Stimulated activated CD8-positive, alpha-beta memory T cell treated with anti-CD3 and anti-CD28 coated beads, Interleukin-7, amount 100 ng/mL, for 48 hours (primary cell): ENCODE measurements at regions not wholly inside any gene's neighbourhood (a gene's known extent, or its start where the extent isn't known, plus 50 kb on each side); places are given as distances from the start of the nearest gene placed in this dataset.
"Not testable (repeated sequence)": the region's sequence is repeated elsewhere in the genome, so short reads cannot be mapped to it uniquely, and the experiment has no call there.

Experiments used
- DNase-seq, 2 donors: peaks; one replicate each; pipeline ENCODE4 v3.0.0-alpha.2; 2020; ENCODE audit warnings: low read depth in 1 of 2; ENCODE audit errors: extremely low read depth in 1 of 2

DNA sequence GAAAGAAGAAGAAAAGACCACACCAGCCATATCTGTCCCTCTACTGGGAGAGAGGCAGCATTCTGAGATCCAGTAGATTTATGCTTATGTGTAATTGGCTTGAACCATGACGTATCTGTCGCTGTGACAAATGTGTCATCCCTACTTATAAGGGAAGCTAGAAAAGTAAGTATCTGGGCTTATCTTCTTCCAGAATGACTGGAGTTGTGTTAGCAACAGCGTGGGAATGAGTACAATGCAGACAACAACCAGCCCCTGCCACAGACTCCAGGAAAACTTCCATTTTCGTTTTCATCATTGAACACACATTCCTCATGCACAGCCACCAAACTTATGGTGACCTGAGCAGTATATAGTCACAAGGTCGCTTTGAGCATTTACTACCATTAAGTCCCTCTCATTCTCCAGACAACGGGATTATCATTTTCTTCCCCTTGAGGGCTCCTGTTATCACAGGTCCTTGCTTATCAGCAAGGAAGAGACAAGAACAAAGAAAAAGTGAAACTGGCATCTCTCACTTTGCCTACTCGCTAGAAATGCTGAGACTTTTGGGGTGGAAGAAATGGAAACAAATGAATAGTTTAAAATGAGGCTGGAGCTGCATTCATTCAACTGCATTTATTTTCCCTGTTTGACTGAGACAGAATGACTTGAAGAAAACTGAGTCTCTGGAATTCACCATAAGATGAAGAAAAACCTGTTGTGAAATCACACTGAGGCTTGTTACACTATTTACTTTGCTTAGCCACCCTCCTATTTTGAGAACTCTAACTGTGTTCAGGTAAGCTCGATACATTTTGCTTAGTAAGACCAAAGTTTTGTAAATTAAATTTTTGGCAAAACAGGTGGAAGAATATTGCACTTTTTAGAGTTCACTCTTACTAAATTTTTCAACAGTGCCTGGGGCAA is 149.3 kb upstream of the FOXQ1 start:
- no peak for DNase-seq

DNA sequence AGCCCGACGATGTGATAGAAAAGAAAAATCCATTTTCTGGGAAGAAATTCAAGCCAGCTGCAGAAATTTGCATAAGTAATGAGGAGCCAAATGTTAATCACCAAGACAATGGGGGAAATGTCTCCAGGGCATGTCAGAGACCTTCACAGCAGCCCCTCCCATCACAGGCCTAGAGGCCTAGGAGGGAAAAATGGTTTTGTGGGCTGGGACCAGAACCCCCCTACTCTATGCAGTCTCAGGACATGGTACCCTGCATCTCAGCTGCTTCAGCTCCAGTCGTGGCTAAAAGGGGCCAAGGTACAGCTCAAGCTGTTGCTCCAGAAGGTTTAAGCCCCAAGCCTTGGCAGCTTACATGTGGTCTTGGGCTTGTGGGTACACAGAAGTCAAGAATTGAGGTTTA is 155.5 kb upstream of the FOXQ1 start:
- not testable (repeated sequence) for DNase-seq

DNA sequence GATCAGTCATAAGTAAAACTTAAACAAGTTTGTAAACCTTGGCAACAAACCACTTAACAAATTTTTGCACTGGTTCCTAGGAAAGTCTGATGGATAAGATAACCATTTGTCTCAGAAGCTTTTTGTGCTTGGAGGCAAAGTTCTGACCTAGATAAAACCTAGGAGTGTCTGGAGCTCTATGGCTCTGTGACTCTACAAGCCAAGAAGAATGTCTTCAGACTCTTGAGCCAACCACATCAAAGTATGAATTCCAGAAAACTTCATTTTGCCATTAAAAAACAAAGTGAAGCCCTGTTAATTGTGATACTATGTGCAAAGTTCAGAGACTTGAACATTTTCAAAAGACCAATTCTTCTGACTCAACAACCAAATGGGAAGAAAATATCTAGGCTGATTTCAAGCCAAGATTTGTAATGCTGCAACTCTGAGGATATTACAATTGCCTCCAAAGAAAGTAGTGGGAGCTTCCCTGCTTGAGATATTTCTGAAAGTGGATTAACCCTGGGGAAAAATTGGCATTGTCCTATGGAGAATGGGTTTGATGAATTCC is 158.1 kb upstream of the FOXQ1 start:
- DNase-seq: no peak

DNA sequence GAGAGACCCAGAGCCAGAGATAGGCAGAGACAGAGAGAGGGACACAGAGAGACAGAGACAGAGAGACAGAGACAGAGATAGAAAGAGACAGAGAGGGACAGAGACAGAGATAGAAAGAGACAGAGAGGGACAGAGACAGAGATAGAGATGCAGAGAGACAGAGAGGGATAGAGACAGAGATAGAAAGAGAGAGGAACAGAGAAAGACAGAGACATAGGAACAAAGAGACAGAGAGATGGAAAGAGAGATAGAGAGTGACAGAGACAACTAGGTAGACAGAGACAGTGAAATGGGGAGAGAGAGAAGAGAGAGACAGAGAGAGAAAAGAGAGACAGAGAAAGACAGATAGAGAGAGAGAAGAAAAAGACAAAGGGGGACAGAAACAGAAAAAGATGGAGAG is 165.4 kb upstream of the FOXQ1 start:
- DNase-seq: no peak

DNA sequence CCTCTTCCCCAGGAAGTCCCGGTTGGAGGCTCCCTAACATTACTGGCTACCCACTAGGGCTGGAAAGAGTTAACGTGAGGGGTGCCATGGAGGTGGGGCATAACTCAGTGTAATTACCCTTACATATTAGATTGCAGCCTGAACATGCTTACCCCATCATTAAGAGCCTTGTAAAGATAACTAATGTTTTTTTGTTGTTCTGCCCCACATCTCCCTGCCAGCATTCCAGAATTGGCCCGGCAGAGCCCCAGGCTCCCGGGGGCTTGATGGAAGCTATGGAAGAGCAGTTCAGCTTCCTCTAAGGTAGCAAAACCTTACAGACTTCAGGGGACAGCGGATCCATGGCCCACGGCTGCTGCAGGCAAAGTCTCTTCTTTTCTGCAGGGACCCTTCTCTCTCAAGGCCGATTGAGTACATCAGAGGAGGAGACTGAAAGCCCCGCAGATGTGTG is 166.1 kb upstream of the FOXQ1 start:
- no peak for DNase-seq

DNA sequence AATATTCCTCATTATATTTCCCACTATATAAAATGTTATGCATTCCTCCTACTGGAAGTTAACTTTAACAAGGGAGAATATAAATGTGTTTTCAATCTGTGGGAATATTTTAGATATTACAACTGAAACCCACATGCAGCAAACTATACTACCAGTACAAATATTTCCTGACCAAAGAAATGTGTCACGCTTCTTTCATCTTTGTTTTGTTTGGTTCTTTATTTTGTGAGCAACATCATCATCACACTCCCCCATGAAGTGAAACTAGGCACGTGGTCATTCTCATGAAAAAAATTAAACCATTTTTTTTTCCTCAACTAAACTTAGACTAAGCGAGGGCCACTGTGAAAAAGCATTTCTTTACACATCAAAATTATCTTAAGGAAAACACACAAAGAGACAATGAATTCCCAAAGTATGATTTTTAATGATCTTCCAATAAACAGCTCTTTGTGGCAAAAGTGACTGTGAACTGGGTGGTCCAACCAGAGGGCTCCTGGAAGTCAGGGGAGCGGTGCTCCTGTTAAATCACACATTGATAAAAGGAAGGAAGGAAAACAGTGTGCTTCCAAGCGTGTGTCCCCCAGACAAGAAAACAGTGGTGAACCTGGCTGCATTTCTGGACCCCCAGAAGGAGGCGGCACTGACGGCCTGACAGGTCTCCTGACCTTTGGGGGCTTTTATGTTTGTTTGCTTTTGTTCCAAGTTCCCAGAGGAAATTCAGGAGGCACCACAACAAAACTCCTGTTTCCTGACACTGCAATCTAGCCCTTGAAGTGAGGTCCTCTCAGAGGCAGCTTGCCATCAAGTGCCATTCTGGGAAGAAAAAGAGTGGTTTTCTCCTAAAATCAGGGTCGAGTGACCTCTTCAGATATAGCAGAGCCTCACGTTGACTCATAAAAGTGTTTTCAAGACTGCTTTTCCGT is 166.8 kb upstream of the FOXQ1 start:
- no peak for DNase-seq

DNA sequence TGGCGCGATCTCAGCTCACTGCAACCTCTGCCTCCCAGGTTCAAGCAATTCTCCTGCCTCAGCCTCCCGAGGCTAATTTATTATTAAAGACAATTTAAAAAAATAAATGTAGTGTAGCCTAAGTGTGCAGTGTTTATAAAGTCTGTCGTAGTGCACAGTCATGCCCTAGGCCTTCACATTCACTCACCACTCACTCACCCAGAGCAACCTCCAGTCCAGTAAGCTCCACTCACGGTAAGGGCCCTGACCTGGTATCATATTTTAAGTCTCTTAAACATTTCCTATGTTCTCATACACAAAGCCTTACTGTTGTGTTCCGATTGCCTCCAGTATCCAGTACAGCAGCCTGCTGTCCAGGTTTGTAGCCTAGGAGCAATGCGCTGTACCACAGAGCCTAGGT is 168.2 kb upstream of the FOXQ1 start:
- DNase-seq: no peak

DNA sequence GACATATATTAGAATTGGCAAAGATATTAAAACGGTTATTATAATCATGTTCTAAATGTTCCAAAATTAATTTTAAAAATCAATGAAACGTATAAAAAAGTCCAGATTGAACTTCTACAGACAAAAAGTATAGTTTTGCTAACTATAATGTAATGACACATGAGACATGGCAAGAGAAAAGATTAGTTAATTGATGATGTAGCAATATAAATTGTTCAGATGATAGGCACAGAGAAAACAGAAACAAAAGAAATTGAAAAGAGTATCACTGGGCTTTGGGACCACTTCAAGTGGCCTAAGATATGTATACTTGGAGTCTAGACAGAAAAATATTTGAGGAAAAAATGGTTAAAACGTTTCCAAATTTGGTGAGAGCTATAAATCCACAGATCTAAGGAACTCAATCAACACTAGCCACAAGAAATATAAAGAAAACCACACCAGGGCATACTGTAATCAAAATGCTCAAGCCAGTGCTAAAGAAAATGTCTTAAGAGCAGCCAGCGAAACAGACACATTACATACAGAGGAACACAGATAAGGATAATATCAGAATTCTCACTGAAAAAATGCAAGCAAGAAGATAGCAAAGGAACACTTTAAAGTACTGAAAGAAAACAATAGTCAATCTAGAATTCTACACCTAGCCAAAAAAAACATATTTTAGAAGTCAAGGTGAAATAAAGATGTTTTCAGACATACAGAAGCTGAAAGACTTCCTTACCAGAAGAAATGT is 172.6 kb upstream of the FOXQ1 start:
- no peak for DNase-seq

DNA sequence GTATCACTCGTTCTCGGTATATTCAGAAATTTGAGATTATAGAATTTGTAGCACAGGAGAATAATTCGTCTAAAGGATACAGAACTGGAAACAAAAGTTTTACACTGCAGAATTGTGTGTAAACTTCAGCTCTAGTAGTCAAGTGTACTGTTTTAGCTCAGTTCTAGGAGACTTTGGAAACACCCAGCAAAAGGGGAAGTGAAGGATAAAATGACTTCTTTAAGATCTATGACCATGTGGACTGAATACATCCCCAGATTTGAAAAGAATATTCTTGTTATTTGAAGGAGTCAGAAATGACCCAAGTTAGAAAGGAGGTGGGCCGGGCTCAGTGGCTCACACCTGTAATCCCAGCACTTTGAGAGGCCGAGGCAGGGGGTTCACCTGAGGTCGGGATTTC is 174.0 kb upstream of the FOXQ1 start:
- no peak for DNase-seq

DNA sequence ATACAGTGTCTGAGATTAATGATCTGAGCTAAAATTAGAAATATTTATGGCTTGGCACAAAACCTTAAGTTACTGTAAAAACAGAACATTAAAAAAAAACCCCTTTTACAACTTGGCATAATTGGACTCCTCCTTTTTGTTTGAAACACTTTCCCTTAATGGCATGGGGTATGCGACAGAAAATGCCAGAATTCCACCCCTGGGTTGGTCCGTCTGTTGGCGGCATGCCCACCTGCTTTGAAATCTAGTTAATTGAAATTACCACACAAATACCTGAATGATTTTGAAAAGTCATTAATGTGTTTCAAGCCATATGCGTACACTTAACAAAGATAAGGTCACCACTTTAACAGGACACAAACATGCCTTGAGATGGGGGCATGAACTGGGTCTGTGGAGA is 175.1 kb upstream of the FOXQ1 start:
- no peak for DNase-seq

DNA sequence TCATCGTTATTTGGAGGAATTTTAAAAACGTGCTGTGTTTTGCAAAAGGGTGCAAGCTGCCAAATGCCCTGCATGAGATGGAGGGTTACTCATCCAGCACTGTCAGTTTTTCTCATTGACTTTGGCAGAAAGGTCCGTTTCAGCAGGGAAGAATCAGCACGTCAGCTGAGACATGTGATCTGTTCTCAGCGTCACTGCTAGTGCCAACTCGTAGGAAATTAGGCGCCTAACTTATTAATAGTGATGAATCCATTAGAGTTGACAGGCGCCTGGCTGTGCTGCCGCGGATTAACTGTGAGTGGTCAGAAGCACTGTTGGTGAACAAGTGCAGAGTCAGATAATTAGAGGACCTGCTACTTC is 175.5 kb upstream of the FOXQ1 start:
- no peak for DNase-seq

DNA sequence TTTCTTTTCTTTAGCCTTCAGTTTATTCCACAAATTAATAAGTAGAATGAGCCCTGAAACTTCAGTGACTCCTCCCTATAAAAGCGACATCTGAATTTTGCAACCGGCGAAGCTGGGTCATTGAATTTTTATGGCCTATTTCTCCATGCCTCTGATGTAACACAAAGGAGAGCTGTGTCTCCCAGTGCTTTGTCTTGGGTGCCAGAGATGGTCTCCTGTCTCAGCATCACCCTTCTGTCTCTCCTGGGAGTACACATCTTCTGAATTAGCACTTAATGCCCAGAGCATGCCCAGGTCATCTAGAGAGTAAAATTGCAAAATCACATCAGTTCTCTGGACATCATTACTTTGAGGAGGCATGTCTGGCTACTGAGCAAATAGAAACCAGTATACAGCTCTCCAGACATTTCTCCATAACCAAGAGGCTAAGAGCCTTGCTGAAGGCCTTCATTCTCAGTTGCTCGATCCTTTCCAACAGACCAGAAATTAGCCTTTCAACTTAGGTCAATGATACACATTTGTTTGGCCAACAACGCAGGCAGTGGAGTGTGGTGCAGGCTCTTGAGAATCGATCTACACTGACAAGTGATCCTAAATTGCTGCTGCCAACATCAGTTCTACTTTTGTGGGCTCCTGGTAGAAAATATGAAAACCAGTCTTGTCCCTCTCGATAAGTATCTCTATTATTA is 176.0 kb upstream of the FOXQ1 start:
- DNase-seq: no peak

DNA sequence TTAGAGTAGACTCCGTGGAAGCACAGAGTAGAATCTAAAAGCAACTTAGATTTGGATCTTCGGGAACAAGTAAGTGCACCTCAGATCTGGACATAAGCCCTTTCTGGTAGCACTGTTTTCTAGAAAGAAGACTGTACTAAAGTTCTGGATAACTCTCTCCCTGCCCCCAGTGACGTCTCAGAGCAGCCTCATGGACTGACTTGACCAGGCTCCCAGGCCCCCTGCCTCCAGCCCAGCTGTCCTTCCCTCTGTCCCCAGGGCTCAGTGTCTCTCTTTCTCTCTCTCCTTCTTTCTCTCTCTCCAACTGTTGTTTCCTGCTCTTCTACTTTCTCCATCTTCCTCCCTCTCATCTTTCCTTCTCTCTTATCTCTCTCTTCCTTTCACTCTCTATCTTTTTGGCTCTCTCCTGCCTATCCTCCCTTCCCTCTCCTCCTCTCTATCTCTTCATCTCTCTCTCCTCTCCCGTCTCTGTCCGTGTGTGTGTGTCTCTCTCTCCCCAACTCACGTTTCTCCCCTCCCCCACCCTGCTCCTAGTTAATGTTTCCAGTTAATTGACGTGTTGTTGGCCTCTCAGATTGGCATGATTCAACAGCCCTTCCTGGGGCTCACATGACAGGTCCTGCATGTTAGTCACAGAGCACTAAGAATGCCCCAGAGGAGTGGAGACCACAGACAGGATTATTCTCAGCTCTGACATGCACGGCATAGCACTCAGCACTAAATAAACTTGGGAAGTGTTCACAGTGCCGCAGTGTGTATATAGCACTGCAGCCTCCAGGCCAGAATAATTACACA is 180.4 kb upstream of the FOXQ1 start:
- no peak for DNase-seq

DNA sequence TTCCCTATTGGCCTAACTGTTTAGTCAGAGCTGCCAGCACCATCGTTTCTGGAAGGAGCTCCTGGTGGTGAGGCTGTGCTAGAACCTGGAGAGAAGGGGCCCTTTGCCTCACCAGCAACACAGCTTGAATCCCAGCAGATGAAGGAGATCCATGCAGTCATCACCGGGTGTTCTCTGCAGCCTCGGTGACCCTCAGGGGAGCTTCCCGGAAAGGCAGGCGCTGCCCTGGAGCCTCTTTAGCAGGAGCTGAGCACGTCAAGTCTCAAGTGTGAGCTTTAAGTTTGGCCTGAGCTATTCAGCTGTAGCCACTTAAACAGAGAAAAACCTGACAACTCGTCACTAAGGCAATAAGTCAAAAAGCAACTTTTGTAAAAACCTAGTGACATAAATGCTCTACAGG is 181.2 kb upstream of the FOXQ1 start:
- no peak for DNase-seq

DNA sequence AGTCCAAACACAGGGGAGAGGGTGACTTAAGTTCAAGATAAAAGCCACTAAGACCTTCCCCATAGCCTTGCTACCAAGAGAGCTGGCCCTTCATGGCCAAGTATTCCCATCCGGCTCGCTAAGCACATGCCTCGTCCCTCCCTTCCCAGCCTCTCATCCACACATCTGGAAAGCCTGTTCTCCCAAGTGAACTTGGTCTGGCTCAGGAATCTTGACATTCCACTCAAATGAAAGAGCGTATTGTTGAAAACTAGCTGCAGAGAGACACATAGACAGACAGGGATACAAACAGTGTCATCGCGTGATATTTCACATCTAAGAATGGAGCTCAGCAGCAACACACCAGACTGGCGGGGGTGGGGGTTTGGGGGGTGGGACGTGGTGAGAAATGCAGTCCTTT is 182.8 kb upstream of the FOXQ1 start:
- no peak for DNase-seq

DNA sequence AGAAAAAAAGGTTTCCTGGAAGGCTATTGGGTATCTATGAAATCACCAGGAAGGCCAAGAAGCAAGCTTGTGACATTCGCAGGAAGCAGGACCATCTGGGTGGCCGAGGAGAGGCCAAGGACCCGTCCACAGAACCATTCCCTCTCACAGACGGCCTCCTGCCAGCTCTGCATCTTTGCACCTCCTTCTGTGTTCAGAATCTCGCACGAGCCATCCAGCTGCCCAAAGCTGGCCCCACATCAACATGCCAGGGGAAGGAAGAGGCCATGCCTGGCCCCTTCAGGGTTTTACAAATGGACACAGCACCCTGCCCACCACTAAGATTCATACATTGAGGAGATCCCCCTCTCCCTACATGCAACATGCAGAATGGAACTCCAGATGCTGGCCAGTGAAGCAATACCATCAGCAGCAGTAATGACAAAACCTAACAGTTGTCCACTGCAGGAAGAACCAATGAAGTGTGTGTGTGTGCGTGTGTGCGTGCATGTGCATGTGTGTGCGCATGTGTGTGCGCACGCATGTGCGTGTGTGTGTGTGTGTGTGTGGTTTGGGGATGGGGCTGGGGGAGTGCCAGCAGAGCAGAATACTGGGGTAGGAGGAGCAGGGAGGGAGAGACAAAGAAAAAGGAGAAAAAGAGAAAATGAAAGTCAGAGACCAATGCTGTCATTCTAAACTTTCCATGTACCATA is 184.2 kb upstream of the FOXQ1 start:
- DNase-seq: no peak

DNA sequence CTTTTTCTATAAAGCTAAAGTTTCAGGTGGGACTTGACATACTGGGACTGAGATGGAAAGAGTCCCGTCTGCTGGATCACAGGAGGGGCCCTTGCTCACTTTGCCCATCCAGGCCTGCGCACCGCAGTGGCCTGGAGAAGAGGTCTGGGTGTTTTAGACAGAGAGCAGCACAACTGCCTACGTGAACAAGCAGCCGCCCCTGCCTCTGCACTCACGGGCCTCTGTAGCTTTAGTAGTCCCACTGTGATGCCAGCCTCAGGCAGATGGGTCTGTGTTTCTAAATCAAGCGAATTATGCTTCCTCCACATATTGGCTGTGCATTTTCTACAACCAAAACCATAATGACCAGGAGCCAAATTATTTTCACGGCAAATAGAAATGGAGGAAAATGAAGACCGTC is 184.8 kb upstream of the FOXQ1 start:
- no peak for DNase-seq

DNA sequence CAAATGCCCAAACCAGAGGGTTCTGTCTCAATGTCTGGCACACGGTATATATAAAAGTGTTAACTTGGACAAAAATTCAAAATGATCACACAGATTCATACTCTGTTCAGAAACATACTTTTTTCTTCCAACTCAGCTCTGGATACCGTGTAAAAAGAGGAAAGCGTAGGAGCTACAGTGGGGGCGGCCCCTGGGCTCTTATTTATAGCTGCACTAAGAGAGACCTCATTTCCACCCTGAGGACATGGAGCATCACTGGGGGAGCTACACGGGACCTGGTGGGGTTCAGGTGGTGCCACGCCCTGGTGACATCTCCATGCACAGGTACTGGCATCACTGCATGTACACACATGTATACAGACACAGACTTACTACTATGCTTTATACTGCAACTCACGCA is 185.9 kb upstream of the FOXQ1 start:
- DNase-seq: no peak

DNA sequence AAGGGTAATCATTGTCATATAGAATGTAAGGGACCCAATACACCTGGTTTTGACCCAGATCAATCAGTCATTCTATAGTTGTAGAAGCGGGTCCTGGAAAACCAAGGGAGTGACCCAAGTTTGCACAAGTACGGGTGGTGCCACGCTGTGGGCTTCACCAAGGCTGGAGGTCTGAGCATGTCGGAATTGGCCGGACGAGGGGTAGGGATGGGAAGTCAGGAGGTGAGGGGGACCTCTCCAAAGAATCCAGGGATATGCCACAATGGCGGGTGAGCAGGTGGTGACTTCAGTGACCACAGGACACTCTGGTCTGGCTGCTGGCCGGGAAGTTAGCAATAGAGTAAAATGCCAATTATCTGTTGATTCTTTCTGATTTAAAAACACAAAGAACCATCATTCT is 186.6 kb upstream of the FOXQ1 start:
- DNase-seq: no peak
